Gastrocnemius medialis (tissue), 4 donors: ENCODE measurements at regions not wholly inside any gene's neighbourhood (a gene's known extent, or its start where the extent isn't known, plus 50 kb on each side); places are given as distances from the start of the nearest gene placed in this dataset.

Experiments used
- ATAC-seq, 2 donors: fragments of 150-250 bp; one replicate each; pipeline ENCODE4 v1.9.1; 2016
- DNase-seq, 2 donors: peaks; one replicate each; pipeline ENCODE4 v3.0.0-alpha.2; 2019
- H3K27ac ChIP-seq, 4 donors: fragments of 200-600 bp; sonication (generic); 1 replicate in 1 of 4; 2 replicates in 3 of 4; pipeline ENCODE4 v1.5.1; 2016 to 2018; ENCODE audit warnings: mild to moderate bottlenecking in 2 of 4, moderate library complexity in 1 of 4
- H3K27me3 ChIP-seq, 3 donors: fragments of 200-600 bp; sonication (generic) in 2 of 3; 1 replicate in 1 of 3; 2 replicates in 2 of 3; pipeline versions ENCODE4 v1.5.1 to v1.6.0; 2016 to 2019; ENCODE audit warnings: mild to moderate bottlenecking in 1 of 3, moderate library complexity in 1 of 3
- H3K36me3 ChIP-seq, 2 donors: fragments of 200-600 bp; sonication (generic) in 1 of 2; one replicate each; pipeline ENCODE4 v1.5.1; 2017 to 2018
- H3K4me1 ChIP-seq, 2 donors: fragments of 200-600 bp; sonication (generic) in 1 of 2; one replicate each; pipeline ENCODE4 v1.5.1; 2016 to 2017; ENCODE audit warnings: mild to moderate bottlenecking in 2 of 2
- H3K4me3 ChIP-seq, 4 donors: fragments of 200-600 bp; sonication (generic) in 3 of 4; 1 replicate in 1 of 4; 2 replicates in 3 of 4; pipeline ENCODE4 v1.5.1; 2016 to 2019; ENCODE audit warnings: mild to moderate bottlenecking in 2 of 4
- H3K9me3 ChIP-seq, 3 donors: fragments of 200-600 bp; sonication (generic) in 2 of 3; 1 replicate in 1 of 3; 2 replicates in 2 of 3; pipeline ENCODE4 v1.5.1; 2016 to 2019
- CTCF ChIP-seq, 5 experiments: fragments of 450-650 bp in 3 of 5; fragments of 200-600 bp in 2 of 5; sonication (generic) in 2 of 5; IDR thresholded peaks in 4 of 5; conservative IDR thresholded peaks in 1 of 5; 1 replicate in 4 of 5; 2 replicates in 1 of 5; pipeline ENCODE4 v1.5.1; 2016 to 2019; ENCODE audit warnings: antibody characterized with exemption in 5 of 5, mild to moderate bottlenecking in 3 of 5, moderate library complexity in 3 of 5
- POLR2A ChIP-seq, 2 donors: fragments of 450-650 bp; IDR thresholded peaks; one replicate each; pipeline ENCODE4 v1.6.1; 2017; ENCODE audit warnings: antibody characterized with exemption in 2 of 2, mild to moderate bottlenecking in 2 of 2, moderate library complexity in 2 of 2
- in situ Hi-C, 4 donors: fragments of 200-750 bp; cut with MboI; loops; one replicate each; pipeline versions ENCODE4 v1.15.0 to v1.8.0; 2017; ENCODE audit warnings: low sequenced_read_pairs in 4 of 4
- intact Hi-C: fragments of 100-400 bp; cut with DNase I; formaldehyde crosslinking; loops from one replicate; pipeline ENCODE4 v1.15.1; 2023; ENCODE audit warnings: low total_unique reads

DNA sequence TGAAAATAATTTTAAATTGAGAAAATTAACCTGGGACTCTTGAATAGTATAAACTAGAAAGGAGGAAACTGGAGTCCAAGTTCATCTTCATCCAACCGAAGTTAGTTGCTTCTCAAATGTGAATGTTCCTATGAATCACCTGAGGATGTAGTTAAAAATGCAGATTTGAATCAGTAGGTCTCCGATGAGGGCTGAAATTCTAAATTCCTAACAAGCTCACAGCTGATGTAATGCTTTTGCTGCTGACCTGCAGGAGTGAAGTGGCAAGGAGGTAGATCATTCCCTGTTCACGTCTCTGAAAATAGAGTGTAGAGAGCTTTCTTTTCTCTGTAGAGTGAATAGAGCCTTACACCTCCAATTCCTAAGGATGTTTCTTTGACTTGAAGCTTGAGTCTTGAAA, 685.5 kb downstream of the CPS1 start:
- no peak for TF ChIP-seq CTCF (IDR thresholded peaks at IDR 0.05 in 4 of 5, conservative IDR thresholded peaks at IDR 0.05 in 1 of 5)
- TF ChIP-seq POLR2A (IDR thresholded peaks at IDR 0.05), result no peak
- Histone ChIP-seq H3K9me3 (no peaks in the 10 kb centered on the region), H3K27me3 (no peaks in the 10 kb centered on the region), H3K4me3 (no peak overlapping the region), H3K36me3 (no peaks in the 10 kb centered on the region), H3K4me1 (no peaks in the 10 kb centered on the region), H3K27ac (no peak overlapping the region)
- ATAC-seq (no peak), DNase-seq (no peak)
- in situ Hi-C loops, result no loop called here
- intact Hi-C loops, result no loop called here

DNA sequence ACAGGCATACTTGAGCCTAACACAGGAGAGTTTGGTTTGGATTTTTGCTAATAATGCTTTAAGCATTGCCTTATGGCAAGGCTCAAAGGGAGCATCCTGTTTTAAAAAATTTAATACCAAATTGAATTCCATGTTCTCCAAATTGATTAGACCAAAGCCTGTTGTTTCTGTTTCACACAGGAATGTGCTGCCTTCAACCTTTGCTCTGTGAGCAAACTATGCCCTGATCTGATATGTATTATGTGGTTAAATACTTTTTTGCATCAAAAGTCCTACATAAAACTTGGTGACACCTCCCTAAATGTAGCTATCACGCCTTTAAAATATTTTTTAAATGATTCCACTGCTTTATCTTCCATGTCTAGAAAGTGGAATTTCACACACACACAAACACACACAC, 691.4 kb downstream of the CPS1 start:
- ATAC-seq, result no peak
- no peak for DNase-seq
- Histone ChIP-seq H3K36me3 (no peaks in the 10 kb centered on the region), H3K4me3 (no peak overlapping the region), H3K27me3 (no peaks in the 10 kb centered on the region), H3K27ac (no peak overlapping the region), H3K9me3 (no peaks in the 10 kb centered on the region), H3K4me1 (no peaks in the 10 kb centered on the region)
- no peak for TF ChIP-seq CTCF (IDR thresholded peaks at IDR 0.05 in 4 of 5, conservative IDR thresholded peaks at IDR 0.05 in 1 of 5)
- no peak for TF ChIP-seq POLR2A (IDR thresholded peaks at IDR 0.05)
- intact Hi-C loops, result no loop called here
- in situ Hi-C loops, result no loop called here

DNA sequence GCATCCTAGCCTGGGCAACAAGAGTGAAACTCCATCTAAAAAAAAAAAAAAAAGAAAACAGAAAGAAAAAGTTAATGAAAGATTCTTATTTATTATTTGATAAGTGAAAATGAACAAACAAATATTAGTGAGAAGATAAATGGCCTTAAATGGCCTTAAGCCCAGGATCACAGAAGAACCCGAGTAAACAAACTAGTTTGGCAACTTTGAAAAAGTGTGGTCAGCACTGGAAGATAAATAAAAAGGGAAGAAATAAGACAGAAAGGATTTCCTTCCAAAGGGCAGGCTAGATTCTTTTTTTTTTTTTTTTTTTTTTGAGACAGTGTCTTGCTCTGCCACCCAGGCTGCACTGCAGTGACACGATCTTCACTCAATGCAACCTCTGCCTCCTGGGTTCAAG, 692.4 kb downstream of the CPS1 start:
- DNase-seq (no peak), ATAC-seq (no peak)
- intact Hi-C loops (no loop called here), in situ Hi-C loops (no loop called here)
- H3K9me3 ChIP-seq, result no peaks in the 10 kb centered on the region
- no peaks in the 10 kb centered on the region for H3K36me3 ChIP-seq
- TF ChIP-seq POLR2A (IDR thresholded peaks at IDR 0.05) (no peak), CTCF (IDR thresholded peaks at IDR 0.05 in 4 of 5, conservative IDR thresholded peaks at IDR 0.05 in 1 of 5) (no peak)
- no peak overlapping the region for H3K4me3 ChIP-seq
- no peak overlapping the region for H3K27ac ChIP-seq
- no peaks in the 10 kb centered on the region for H3K27me3 ChIP-seq
- H3K4me1 ChIP-seq, result no peaks in the 10 kb centered on the region

DNA sequence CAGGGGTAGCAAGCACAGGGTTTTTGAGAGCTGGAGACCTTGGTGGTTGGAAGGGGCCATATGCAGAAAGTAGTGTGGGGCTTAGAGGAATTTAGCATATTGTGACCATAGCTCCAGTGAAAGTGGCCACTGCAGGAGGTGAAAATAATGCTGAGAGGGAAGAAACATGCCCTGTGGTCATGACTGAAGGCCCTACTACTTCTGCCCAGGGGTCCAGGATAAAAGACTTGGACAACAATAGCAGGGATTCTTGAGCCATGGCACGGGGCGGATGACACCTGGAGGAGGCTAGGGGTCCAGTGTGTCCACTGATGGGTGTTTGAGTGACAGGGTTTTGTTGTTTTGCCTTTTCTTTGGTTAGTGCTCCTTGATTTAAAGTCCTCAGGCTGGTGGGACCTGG, 694.6 kb downstream of the CPS1 start:
- ATAC-seq (no peak), DNase-seq (no peak)
- TF ChIP-seq POLR2A (IDR thresholded peaks at IDR 0.05), result no peak
- TF ChIP-seq CTCF (IDR thresholded peaks at IDR 0.05 in 4 of 5, conservative IDR thresholded peaks at IDR 0.05 in 1 of 5), result no peak
- intact Hi-C loops, result no loop called here
- H3K36me3 ChIP-seq, result no peaks in the 10 kb centered on the region
- in situ Hi-C loops, result no loop called here
- H3K27me3 ChIP-seq, result no peaks in the 10 kb centered on the region
- H3K27ac ChIP-seq, result no peak overlapping the region
- H3K4me3 ChIP-seq, result no peak overlapping the region
- no peaks in the 10 kb centered on the region for H3K9me3 ChIP-seq
- H3K4me1 ChIP-seq, result no peaks in the 10 kb centered on the region

GRCh38 chr2:211258646-211259335, 702.4 kb downstream of the CPS1 start:
- intact Hi-C loops, result no loop called here
- Histone ChIP-seq H3K9me3 (no peaks in the 10 kb centered on the region), H3K4me1 (no peaks in the 10 kb centered on the region), H3K27ac (no peak overlapping the region), H3K27me3 (no peaks in the 10 kb centered on the region), H3K36me3 (no peaks in the 10 kb centered on the region), H3K4me3 (no peak overlapping the region)
- TF ChIP-seq CTCF (IDR thresholded peaks at IDR 0.05 in 4 of 5, conservative IDR thresholded peaks at IDR 0.05 in 1 of 5) (no peak), POLR2A (IDR thresholded peaks at IDR 0.05) (no peak)
- in situ Hi-C loops, result no loop called here
- DNase-seq, result no peak
- no peak for ATAC-seq
